IPS-20b (cell line): ENCODE measurements at regions not wholly inside any gene's neighbourhood (a gene's known extent, or its start where the extent isn't known, plus 50 kb on each side); places are given as distances from the start of the nearest gene placed in this dataset.

ENCODE experiments used
- H3K27ac ChIP-seq: one replicate; pipeline ENCODE4 v1.5.1; 2013; ENCODE audit warnings: low read length
- H3K27me3 ChIP-seq: 2 replicates; pipeline ENCODE4 v1.6.1; 2013; ENCODE audit warnings: mild to moderate bottlenecking, low read length, inconsistent platforms; ENCODE audit not compliant: insufficient read depth
- H3K36me3 ChIP-seq: 2 replicates; pipeline ENCODE4 v1.6.1; 2013; ENCODE audit warnings: low read depth, mild to moderate bottlenecking, inconsistent platforms, low read length, moderate library complexity; ENCODE audit not compliant: insufficient read depth
- H3K4me1 ChIP-seq: 2 replicates; pipeline ENCODE4 v1.6.1; 2013; ENCODE audit warnings: mild to moderate bottlenecking, control low read depth, inconsistent platforms, low read length, moderate library complexity; ENCODE audit not compliant: insufficient read depth
- H3K4me3 ChIP-seq: 2 replicates; pipeline ENCODE4 v1.5.1; 2013; ENCODE audit warnings: mild to moderate bottlenecking, low read length, inconsistent platforms
- H3K9ac ChIP-seq: 2 replicates; pipeline ENCODE4 v1.6.1; 2013; ENCODE audit warnings: low read depth, mild to moderate bottlenecking, inconsistent platforms, low read length, moderate library complexity
- H3K9me3 ChIP-seq: 2 replicates; pipeline ENCODE4 v1.6.1; 2013; ENCODE audit warnings: mild to moderate bottlenecking, low read depth, low read length, inconsistent platforms; ENCODE audit not compliant: insufficient read depth

- H3K4me1 ChIP-seq = no peaks in the 10 kb centered on the region
- no peaks in the 10 kb centered on the region for H3K27me3 ChIP-seq
- no peak overlapping the region for H3K4me3 ChIP-seq
- no peaks in the 10 kb centered on the region for H3K9me3 ChIP-seq
- no peaks in the 10 kb centered on the region for H3K36me3 ChIP-seq
- H3K27ac ChIP-seq = no peak overlapping the region
- no peak overlapping the region for H3K9ac ChIP-seq
Measured at GRCh38 chr3:82508-82907, 114.1 kb upstream of the CHL1 start.

GRCh38 chr3:83096-83495, 113.5 kb upstream of the CHL1 start:
- H3K36me3 ChIP-seq = no peaks in the 10 kb centered on the region
- no peak overlapping the region for H3K4me3 ChIP-seq
- H3K27ac ChIP-seq = no peak overlapping the region
- no peaks in the 10 kb centered on the region for H3K9me3 ChIP-seq
- no peak overlapping the region for H3K9ac ChIP-seq
- H3K4me1 ChIP-seq = no peaks in the 10 kb centered on the region
- no peaks in the 10 kb centered on the region for H3K27me3 ChIP-seq

GRCh38 chr3:85180-85579, 111.4 kb upstream of the CHL1 start:
- no peaks in the 10 kb centered on the region for H3K4me1 ChIP-seq
- no peak overlapping the region for H3K4me3 ChIP-seq
- H3K27ac ChIP-seq = no peak overlapping the region
- no peak overlapping the region for H3K9ac ChIP-seq
- no peaks in the 10 kb centered on the region for H3K9me3 ChIP-seq
- no peaks in the 10 kb centered on the region for H3K27me3 ChIP-seq
- no peaks in the 10 kb centered on the region for H3K36me3 ChIP-seq

- no peaks in the 10 kb centered on the region for H3K27me3 ChIP-seq
- H3K27ac ChIP-seq = no peak overlapping the region
- H3K4me3 ChIP-seq = no peak overlapping the region
- H3K9me3 ChIP-seq = no peaks in the 10 kb centered on the region
- no peaks in the 10 kb centered on the region for H3K4me1 ChIP-seq
- H3K36me3 ChIP-seq = no peaks in the 10 kb centered on the region
- no peak overlapping the region for H3K9ac ChIP-seq
Measured at GRCh38 chr3:88267-88666, 108.3 kb upstream of the CHL1 start.

GRCh38 chr3:93746-94145, 102.8 kb upstream of the CHL1 start:
- H3K9ac ChIP-seq = no peak overlapping the region
- no peaks in the 10 kb centered on the region for H3K36me3 ChIP-seq

GRCh38 chr3:96259-96658, 100.3 kb upstream of the CHL1 start:
- Histone ChIP-seq H3K4me1 (peaks cover 19% of the 10 kb centered on the region; the same call in 1 of the 2 replicates), H3K27me3 (no peaks in the 10 kb centered on the region), H3K9ac (no peak overlapping the region), H3K4me3 (no peak overlapping the region), H3K27ac (no peak overlapping the region), H3K9me3 (no peaks in the 10 kb centered on the region), H3K36me3 (no peaks in the 10 kb centered on the region)

More at GRCh38 chr3:93746-94145, 102.8 kb upstream of the CHL1 start:
- Histone ChIP-seq H3K4me1 (peaks cover 8% of the 10 kb centered on the region; the same call in 1 of the 2 replicates), H3K9me3 (no peaks in the 10 kb centered on the region), H3K4me3 (no peak overlapping the region), H3K27ac (no peak overlapping the region), H3K27me3 (no peaks in the 10 kb centered on the region)

- Histone ChIP-seq H3K9me3 (no peaks in the 10 kb centered on the region), H3K27me3 (no peaks in the 10 kb centered on the region), H3K27ac (no peak overlapping the region), H3K4me3 (no peak overlapping the region), H3K36me3 (no peaks in the 10 kb centered on the region), H3K4me1 (peaks cover 30% of the 10 kb centered on the region; the same call in 1 of the 2 replicates), H3K9ac (no peak overlapping the region)
Measured at GRCh38 chr3:97417-98258, 98.9 kb upstream of the CHL1 start.

- Histone ChIP-seq H3K27me3 (no peaks in the 10 kb centered on the region), H3K27ac (no peak overlapping the region), H3K9ac (no peak overlapping the region), H3K4me3 (no peak overlapping the region), H3K36me3 (no peaks in the 10 kb centered on the region), H3K9me3 (no peaks in the 10 kb centered on the region), H3K4me1 (peaks cover 33% of the 10 kb centered on the region; the same call in 1 of the 2 replicates)
Measured at GRCh38 chr3:98259-98654, 98.3 kb upstream of the CHL1 start.

GRCh38 chr3:99506-99905, 97.1 kb upstream of the CHL1 start:
- H3K36me3 ChIP-seq = no peaks in the 10 kb centered on the region
- H3K4me3 ChIP-seq = no peak overlapping the region
- H3K9me3 ChIP-seq = no peaks in the 10 kb centered on the region
- H3K27me3 ChIP-seq = no peaks in the 10 kb centered on the region
- H3K9ac ChIP-seq = no peak overlapping the region
- H3K27ac ChIP-seq = no peak overlapping the region
- H3K4me1 ChIP-seq = peaks cover 42% of the 10 kb centered on the region

GRCh38 chr3:102484-102883, 94.1 kb upstream of the CHL1 start:
- Histone ChIP-seq H3K9me3 (no peaks in the 10 kb centered on the region), H3K27ac (no peak overlapping the region), H3K4me3 (no peak overlapping the region), H3K36me3 (no peaks in the 10 kb centered on the region), H3K27me3 (no peaks in the 10 kb centered on the region), H3K4me1 (peaks cover 42% of the 10 kb centered on the region), H3K9ac (no peak overlapping the region)

GRCh38 chr3:103991-104390, 92.6 kb upstream of the CHL1 start:
- H3K27me3 ChIP-seq = no peaks in the 10 kb centered on the region
- no peaks in the 10 kb centered on the region for H3K9me3 ChIP-seq
- H3K9ac ChIP-seq = no peak overlapping the region
- peaks cover 34% of the 10 kb centered on the region for H3K4me1 ChIP-seq
- no peak overlapping the region for H3K27ac ChIP-seq
- H3K36me3 ChIP-seq = no peaks in the 10 kb centered on the region
- H3K4me3 ChIP-seq = no peak overlapping the region

- no peaks in the 10 kb centered on the region for H3K27me3 ChIP-seq
- no peak overlapping the region for H3K4me3 ChIP-seq
- H3K36me3 ChIP-seq = no peaks in the 10 kb centered on the region
- H3K9me3 ChIP-seq = no peaks in the 10 kb centered on the region
- no peak overlapping the region for H3K9ac ChIP-seq
- H3K4me1 ChIP-seq = peaks cover 30% of the 10 kb centered on the region
- no peak overlapping the region for H3K27ac ChIP-seq
Measured at GRCh38 chr3:105585-105984, 91.0 kb upstream of the CHL1 start.
